ENCODE measurements at regions not wholly inside any gene's neighbourhood (a gene's known extent, or its start where the extent isn't known, plus 50 kb on each side); places are given as distances from the start of the nearest gene placed in this dataset.
"Not testable (repeated sequence)": the region's sequence is repeated elsewhere in the genome, so short reads cannot be mapped to it uniquely, and the experiment has no call there.

DNA sequence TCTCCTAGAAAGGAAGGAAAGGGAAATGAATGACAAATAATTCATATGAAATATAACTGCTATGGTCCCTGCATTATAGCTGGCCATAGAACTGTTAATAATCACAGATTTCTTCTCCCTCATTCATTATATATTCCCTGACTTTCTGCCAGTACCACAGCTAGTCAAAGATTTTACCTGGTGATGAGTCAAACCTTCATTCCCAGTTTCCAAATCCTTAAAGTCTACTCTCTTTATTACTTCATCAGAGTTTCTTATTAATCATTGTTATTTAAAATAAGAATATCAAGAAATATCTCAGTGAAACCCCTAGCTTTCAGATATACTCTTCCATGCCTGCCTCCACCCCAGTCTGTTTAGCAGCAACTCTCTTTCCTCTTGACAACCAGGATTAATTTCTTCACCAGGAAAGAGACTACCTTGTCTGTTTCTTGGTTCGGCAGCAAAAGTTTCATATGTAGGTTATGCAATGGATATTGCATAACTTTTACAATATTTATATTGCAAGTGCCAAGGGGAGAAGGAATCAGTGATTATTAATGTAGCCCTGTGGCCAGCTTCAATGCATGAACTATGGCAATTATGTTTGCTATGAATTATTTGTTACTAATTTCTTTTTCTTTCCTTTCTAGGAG, 533.8 kb downstream of the FBXO15 start:
- no peak for DNase-seq

DNA sequence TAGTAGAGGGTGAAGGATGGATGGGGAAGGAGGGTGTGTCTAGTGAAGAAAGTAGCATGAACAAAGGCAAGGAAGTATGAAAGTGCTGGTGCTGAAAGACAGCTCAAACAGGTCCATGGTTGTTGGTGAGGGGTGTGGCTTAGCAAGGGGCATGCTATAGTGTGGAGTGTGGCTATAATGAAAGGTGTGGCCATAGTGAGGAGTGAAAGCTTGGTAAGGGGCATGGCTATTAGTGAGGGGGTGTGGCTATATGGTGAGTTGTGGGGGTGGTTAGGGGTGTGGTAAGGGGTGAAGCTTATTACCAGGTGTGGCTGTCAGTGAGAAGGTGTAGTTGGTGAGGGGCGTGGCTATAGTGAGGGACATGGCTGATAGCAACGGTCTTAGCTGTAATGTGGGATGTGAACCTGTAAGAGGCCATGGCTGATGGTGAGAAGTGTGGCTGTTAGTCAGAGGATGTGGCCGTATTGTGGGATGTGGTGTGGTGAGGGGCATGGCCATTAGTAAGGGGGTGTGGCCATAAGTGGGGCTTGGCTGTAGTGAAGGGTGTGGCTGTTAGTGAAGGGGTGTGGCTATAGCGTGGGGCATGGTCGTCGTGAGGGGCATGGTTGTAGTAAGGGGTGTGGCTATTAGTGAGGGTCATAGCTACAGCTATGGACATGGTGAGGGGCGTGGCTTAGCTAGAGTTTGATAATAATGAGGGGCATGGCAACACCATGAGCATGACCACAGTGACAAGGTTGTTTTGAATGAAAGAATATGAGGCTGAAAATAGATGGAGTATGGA, 549.6 kb downstream of the FBXO15 start:
- DNase-seq: no peak

DNA sequence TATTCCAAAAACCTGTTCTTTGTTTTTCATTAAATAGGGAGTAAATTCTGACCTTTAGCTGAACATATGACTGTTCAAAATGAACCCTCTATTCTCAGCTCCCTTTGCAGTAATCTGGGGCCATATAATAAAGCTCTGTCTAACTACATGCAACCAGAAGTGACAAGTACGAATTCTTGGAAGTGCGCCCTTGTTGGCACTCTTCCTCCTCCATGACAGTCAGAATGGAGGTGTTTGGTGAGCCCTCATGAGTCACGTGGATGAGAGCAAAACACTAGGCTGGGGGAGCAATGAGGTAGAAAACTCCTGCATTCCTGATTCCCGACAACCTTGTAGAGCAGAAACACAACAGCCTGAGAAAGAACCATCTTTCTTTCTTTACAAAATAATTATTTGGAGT, 552.9 kb downstream of the FBXO15 start:
- no peak for DNase-seq

DNA sequence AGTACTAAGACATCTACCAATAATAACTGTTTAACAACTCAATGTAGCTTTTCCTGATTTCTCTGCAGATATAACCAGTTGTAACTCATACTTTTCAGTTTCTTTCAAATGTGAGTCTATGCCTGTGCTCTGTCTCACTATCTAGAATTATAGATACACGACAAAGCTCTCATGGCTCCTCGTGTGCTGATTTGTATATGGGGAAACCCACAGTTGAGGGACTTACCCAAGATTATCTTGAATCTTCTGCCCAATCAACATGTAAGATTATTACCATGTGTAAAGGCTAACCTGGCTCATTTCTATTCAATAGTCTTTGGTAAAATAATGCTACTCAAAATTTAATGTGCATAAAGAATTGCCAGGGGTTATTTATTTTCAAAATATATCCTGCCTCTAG, 554.4 kb downstream of the FBXO15 start:
- no peak for DNase-seq

DNA sequence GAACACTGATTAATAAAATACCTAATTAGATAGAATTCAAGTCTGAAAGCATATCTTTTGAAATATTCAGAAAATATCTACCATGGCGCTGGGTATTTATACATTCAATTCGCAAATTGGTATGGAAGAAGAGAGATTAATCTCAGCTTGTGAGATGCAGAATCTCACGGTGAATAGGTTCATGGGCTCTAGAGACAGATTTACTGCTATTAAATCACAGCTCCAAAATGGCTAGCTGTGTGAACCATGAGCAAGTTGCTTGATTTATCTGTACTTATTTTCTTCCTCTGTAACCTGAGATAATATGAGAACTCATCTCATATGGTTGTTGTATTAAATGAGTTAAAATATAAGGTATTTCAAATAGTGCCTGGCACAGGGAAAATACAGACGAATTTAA, 556.7 kb downstream of the FBXO15 start:
- no peak for DNase-seq

DNA sequence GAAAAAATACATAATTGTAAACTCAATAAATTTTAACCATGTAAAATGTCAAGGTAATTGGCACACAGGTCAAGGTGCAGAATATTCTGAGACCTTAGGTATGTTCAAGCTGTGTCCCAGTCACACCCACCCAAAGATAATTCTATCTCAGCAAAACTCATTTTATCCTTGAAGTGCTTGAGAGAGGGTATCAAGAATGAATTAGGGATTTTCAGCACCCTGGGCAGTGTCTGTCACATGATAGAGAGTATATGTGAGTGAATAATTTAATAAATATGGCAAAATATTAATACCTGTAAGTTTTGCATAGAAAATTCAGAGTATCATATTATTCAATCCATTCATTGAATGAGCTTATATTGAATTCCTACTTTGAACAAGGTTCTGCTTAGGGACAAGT, 567.9 kb downstream of the FBXO15 start:
- DNase-seq: no peak

DNA sequence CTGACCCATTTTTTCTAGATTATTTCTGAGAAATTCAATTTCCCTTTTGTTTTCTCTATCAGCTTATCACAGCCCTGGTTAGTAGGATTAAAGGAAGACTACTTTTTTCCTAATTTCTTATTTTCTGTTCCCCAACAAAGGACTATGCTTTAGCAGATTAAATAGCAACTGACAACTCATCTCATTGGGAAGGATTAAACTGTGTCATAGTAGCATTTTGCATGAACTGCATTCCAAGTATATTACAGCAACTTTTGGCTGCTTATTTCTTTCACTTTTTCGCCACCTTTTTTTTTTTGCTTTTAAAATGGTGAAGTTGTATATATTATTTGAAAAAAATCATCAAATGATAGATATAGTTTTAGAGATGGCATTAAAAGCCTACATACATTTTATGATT, 570.3 kb downstream of the FBXO15 start:
- no peak for DNase-seq

DNA sequence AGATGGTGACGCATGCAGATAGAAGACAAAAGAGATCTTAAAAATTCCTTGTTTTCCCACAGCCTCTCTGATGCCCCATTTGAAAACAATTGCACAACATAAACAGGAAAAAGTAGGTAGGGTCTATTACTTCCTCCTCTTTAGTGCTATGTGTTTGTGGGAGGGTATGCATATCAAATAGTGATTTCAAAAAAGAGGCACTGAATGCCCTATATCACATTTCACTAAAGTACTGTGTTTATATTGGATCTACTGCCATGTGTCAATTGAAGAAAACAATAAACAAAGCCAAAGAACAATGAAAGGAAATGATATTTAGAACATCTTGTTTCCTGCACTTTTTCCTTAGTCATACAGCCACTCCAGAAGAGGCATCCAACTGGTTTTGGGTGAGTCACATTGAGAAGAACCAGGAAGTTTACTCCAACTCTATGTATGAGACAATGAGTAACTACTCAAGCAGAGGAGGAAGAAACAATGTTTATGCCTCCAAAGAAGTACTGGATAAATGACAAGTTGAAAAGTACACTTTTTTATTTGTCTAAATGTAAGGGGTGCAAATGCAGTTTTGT, 583.6 kb downstream of the FBXO15 start:
- DNase-seq: no peak

DNA sequence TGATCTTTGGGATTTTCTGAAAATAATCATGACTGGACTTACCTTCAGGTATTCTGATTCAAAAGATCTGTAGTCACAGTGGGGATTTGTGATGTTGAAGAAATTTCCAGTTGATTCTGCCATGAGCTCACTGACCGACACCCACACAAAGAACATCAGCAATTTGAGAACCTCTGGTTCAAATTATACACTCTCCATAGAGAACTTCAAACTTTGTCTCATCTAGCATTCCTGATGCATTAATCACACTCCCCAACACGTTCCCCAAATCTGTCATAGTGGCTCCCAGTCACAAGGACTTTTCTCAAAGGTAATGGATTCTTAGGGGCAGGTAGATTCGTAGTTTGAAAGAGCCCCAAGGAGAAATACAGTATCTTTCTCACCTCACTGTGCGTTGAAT, 584.3 kb downstream of the FBXO15 start:
- DNase-seq: no peak

DNA sequence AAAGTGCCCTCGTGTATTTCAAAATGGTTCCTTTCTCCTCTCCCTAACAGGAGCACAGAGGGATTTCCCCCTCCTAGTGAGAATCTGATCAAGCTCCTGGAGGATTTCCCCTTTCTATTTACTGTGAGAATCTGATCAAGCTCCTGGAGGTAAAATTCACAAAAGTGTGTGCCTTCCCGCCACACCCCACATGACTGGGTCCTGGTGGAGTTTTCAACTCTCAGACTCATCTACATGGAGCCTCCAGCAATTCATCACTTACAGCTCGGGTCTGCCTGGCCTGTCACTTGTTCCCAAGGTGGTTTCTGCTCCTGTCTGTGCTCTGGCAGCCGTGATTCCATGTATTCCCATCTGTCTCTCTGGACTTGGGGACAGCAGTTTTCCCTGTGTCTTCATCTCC, 590.7 kb downstream of the FBXO15 start:
- DNase-seq: no peak

DNA sequence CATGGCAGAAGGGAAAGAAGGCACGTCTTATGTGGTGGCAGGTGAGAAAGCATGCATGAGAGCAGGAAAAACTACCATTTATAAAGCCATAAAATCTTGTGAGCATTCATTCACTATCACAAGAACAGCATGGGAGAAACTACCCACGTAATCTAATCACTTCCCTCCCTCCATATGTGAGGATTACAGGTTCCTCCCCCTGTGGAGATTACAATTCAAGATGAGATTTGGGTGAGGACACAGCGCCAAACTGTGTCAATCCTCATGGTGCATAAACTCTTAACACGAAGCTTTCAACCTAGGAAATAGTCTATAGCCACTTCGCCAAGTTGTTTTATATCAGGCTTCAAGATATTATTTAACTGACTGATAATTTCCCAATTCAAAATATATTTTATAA, 595.5 kb downstream of the FBXO15 start:
- DNase-seq: no peak

DNA sequence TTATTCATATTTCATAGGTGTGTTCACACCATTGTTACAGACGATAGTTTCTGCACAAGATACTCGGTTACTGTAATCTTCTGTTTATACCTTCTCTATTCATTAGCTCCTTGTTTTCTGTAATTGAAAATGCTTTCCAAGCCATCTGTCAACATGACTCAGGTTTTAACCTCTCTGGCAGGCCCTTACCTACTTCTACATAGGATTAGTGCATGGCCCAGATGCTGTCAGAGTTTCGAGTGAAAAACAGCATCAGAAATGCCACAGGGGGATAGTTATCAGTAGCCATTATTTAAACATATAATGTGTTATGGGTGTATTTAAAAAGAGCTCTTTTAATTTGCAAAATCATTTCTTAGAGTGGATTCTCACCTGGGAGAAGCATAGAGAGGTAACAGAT, 596.4 kb downstream of the FBXO15 start:
- no peak for DNase-seq

DNA sequence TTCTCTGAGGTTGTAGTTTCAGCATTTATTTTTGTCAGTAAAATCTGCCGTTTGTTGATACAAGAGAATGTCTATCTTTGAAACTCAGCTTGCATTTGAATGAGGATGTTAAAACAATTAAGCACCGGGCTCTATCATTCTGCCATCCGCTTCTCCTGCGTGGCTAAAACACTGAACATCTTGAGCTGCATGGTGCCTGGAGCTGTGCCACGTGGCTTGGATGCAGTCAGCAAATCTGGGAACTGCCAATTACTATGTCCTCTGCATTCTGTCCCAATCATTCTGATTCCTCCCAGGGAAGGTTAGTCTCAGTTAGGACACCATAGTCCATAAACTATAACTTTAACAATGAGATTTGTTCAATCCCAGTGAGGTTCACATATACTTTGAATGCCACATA, 598.4 kb downstream of the FBXO15 start:
- no peak for DNase-seq

DNA sequence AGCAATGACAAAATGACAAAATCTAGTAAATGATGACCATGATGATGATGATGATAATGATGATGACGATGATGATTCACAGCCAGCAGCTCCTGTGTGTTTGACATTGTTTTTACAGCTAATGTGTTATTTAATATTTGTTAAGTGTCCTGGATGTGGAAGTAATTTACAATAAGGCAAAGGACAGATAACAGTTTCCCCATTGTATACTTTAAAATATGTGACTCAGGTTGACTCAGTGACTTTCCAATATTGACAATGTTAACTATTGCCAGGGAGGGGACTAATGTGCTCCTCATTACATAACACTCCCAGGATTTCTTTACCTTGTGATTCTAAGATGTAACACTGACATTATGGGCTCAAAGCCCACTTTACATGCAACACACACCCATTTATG, 602.2 kb downstream of the FBXO15 start:
- DNase-seq: no peak

DNA sequence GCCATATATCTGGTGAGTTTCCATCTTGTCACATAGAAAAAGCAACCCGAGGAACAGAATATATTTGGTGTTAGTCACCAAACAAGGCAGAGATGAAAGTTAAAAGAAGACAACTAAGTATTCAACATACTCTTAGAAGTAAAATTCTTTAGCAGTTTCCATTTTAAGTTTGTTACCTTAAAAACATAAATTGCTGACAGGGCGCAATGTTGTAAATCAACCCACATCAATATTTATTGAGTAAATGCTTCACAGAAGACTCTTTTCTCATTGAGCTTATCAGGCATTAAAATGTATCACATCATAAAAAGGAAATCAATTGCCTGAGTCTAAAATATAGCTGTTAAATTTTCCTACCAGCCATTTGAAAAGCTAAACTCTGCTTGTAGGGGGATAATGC, 603.0 kb downstream of the FBXO15 start:
- no peak for DNase-seq

DNA sequence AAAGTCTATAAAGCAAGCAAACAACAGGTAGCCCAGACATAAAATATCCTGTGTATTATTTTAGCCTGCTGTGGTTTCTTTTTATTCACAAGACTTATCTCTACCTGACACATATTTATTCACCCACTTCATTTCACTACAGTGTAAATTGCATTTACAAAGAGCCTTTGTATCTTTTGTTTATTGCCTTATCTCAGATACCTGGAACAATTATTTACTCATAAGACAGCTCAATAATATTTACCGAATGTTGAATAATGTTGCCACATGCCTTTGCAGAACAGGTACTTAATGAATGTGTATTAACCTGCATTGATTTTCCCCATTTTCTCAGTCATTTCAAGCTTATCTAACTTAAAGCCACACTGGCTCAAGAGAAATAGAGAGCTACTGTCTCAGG, 603.6 kb downstream of the FBXO15 start:
- no peak for DNase-seq

DNA sequence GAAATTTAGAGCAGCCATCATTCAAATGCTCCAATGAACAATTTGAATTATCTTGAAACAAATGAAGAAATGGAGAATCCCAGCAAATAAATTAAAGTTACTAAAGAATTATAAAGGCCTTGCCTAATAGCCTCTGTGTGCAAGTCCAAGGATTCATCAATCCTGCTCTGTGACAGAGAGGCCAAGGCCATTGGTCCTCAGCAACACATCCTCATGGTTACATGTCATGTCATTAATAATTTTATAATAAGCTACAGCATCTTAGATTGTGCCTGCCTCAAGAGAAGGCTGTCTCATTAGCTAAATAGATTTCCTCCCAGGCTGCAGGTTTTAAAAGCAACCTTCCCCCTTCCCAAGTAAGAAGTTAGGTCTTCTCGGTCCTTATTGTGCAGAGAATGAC, 611.6 kb downstream of the FBXO15 start:
- no peak for DNase-seq

DNA sequence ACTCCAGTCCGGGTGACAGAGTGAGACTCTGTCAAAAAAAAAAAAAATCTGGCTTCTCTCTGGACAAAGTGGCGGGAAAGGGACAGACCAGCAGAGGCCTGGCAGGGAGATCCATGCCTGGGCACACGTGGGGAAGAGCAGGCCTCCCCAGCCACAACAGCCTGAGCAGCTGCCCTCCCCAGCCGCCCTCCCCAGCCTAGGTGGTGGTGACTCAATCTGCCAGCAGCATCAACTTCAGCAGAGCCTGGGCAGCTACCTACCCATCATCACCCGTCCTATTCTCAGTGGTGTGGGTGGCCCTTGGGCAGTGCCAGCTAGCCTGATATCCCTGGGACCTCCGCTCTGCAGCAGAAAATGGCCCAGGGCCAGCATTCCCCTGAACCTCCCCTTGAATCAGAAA, 612.4 kb downstream of the FBXO15 start:
- no peak for DNase-seq

DNA sequence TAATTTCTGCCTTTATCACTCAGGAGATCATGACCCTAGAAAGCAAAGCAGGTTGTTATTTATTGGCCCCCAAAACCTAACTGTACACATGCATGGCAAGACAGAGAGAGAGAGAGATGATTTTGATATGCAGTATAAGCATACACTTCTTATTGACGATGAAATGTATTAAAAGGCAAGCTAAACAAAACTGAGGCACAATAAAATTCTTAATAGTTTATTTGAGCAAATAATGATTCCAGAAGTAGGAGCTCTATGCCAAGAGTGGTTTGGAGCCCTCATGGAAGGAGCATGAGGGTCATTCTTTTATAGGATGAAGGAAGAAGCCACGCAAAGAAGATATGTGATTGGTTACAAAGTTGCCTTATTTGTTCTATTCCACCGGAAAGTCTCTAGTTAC, 616.0 kb downstream of the FBXO15 start:
- no peak for DNase-seq

DNA sequence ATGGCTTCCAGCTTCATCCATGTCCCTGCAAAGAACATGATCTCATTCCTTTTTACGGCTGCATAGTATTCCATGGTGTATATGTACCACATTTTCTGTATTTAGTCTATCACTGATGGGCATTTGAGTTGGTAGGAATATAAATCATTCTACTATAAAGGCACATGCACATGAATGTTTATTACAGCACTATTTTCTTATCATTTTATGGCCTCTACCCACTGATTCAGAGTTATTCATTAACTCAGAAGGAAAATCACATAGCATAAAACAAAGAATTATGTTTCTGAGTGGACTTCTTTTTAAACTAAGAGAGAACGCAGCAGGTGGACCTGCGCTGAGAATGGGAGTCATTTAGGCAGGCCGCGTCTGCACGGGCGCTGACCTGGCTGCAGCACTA, 619.6 kb downstream of the FBXO15 start:
- no peak for DNase-seq

DNA sequence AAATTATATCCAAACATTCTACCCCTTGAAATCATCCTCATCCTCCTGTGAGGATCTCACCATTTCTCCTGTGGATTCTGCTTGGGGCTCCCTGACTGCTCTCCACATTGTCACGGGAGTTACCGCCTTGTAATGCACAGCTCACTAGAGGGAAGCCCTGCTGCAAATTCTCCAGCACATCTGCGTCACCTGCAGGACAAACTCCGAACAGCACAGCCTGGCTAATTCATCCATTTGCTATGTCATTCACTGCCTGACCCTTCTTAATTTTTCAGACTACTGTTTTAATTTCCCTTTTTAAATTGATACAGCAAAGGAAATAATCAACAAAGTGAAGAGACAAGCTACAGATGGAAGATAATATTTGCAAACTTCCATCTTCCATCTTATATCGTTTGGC, 627.4 kb downstream of the FBXO15 start:
- DNase-seq: no peak

DNA sequence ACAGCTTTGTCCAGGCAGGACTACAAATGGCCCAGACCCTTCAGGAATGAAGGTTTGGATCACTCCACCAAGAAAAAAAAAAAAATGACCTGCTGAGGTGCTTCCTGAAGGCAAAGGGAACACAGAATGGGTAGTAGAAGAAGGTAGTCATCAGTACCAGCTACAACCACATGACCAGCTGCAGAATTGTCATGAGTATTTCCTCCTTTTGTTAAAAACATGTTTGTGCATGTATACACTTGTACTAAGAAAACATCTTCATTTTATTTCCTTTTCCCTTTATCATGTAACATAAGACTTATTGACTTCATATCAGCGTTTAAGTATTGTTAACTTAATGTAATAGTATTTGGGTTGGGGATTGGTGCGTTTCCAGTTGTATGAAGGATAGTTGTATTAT, 631.6 kb downstream of the FBXO15 start:
- DNase-seq: not testable (repeated sequence)

DNA sequence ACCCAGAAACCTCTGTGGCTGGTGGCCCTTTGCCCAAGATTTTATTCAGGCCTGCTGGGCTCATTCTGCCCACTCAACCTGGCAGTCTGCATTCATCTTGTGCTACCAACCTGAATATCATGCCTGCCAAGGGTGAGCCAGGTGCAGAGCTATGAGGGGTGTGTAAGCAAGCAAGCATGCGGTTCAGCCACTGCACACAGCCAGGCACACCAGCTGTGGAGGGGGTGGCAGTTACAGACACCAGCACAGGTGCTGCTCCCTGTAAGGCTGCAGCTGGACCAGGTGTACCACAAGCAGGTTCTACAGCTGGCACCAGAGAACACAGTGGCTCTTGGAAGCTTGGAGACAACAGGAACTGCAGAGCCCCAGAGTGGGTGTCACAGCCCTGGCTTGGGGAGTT, 633.2 kb downstream of the FBXO15 start:
- DNase-seq: no peak

DNA sequence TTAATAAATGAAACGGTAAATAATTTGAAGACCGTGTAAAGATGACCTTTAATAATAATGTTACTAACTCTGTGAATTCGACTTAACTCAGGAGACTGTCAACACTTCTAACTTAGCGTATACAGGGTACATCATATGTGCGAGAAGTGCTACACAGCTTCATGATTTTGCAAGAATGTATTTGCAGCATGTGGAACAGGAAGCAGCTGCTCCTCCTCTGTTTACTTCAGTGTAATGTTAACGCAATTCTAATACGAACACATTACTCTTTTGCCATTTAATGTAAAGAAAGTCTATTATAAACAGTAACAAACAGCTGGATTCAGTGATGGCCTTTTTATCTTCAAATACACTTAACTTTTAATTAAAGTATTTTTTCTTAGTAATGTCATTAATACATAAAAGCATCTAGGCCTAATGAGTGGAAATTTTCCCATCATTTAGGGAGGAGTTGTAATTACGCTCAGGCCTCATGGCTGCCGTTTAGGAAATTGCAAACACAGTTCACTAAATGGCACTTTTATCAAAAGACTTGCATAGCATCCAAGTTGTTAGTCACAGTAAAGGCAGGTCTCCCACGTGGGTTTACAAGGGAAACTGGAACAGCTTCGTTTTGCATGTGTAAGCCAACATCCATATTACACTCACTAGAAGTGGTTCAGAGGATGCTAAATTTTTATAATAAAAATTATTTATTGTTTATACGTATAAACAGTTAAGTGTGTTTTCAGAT, 635.7 kb downstream of the FBXO15 start:
- no peak for DNase-seq

Data from activated naive CD4-positive, alpha-beta T cell treated with Interleukin-2 at 50 U/mL for 16 hours (primary cell).